PC-3 (cell line): ENCODE measurements at regions not wholly inside any gene's neighbourhood (a gene's known extent, or its start where the extent isn't known, plus 50 kb on each side); places are given as distances from the start of the nearest gene placed in this dataset.

Source experiments
- EZH2 ChIP-seq: fragments of 300-600 bp; sonication (generic); IDR thresholded peaks from one replicate; pipeline ENCODE4 v1.6.1; 2017; ENCODE audit warnings: antibody characterized with exemption, mild to moderate bottlenecking, low read length; ENCODE audit not compliant: unreplicated experiment
- TF ChIP-seq, protein P1 (sequence below): fragments of 300-600 bp; sonication (generic); conservative IDR thresholded peaks from 2 replicates; pipeline ENCODE4 v1.5.1; 2017; ENCODE audit warnings: antibody characterized with exemption, low read depth, mild to moderate bottlenecking, low read length

DNA sequence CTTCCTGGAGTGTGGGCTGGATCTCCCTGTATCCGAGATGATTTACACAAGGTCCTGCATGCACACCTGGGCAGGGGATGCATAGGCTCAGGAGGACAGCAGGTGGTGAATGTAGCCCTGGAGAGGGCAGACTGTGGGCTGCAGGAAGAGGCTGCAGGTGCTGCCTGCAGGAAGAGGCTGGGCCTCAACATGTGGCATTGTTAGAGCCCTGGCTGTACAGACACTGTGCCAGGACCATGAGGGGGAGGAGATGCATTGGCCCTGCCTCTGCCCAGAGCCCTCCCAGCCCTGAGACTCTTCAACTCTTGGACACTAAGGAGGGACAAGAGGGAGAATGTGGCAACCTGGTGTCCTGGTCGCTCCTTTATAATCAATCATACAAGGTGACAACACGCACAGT is 392.8 kb downstream of the TNS1 start:
- TF ChIP-seq, protein P1, sequence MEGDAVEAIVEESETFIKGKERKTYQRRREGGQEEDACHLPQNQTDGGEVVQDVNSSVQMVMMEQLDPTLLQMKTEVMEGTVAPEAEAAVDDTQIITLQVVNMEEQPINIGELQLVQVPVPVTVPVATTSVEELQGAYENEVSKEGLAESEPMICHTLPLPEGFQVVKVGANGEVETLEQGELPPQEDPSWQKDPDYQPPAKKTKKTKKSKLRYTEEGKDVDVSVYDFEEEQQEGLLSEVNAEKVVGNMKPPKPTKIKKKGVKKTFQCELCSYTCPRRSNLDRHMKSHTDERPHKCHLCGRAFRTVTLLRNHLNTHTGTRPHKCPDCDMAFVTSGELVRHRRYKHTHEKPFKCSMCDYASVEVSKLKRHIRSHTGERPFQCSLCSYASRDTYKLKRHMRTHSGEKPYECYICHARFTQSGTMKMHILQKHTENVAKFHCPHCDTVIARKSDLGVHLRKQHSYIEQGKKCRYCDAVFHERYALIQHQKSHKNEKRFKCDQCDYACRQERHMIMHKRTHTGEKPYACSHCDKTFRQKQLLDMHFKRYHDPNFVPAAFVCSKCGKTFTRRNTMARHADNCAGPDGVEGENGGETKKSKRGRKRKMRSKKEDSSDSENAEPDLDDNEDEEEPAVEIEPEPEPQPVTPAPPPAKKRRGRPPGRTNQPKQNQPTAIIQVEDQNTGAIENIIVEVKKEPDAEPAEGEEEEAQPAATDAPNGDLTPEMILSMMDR: no peak
- no peak for TF ChIP-seq EZH2
